Activated T-cell treated with anti-CD3 and anti-CD28 coated beads for 24 hours (primary cell): ENCODE measurements at regions not wholly inside any gene's neighbourhood (a gene's known extent, or its start where the extent isn't known, plus 50 kb on each side); places are given as distances from the start of the nearest gene placed in this dataset.

Source experiments
- DNase-seq: peaks from one replicate; pipeline ENCODE4 v3.0.0-alpha.2; 2020; ENCODE audit warnings: low read depth

DNA sequence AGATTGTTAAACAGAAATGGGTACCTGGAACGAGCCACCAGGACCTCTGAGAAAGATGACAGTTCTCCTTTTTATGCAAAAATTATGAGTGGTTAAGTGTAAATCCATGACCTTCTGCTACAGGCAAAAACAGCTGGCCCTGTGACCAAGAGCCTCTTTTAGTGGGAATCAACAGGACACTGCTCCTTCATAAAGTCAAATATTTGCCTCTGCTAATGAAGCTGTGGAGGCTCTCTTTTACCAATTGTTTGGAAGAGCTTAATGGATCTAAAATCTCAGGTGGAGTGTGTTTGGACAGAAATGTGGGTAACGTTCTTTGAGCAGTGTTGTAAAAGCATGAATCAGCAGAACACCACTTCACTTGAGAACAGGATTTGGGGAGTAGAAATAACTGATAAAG lies 117.5 kb upstream of the PCSK2 start:
- no peak for DNase-seq

GRCh38 chr20:17128206-17128605 lies 98.6 kb upstream of the PCSK2 start:
- no peak for DNase-seq

- no peak for DNase-seq
These were observed 97.8 kb upstream of the PCSK2 start for GRCh38 chr20:17129089-17129488.

DNA sequence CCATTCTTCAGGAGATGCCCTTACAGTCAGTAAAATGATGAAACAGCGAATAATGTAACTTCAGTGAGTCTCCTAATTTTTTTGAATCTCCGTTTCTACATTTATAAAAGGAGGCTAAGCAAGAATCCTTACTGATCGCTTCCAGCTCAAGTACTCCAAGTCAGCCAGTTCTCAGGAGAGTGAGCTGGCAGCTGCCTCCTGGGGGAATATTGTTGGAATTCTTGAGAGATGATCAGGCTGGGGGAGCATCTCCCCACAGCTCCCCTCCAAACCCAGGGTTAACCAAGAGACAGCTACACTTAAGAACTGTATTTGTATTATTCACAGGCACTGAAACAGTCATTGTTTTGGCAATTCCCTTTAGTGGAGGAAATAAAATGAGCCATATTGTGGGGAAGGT lies 89.1 kb upstream of the PCSK2 start:
- no peak for DNase-seq

DNA sequence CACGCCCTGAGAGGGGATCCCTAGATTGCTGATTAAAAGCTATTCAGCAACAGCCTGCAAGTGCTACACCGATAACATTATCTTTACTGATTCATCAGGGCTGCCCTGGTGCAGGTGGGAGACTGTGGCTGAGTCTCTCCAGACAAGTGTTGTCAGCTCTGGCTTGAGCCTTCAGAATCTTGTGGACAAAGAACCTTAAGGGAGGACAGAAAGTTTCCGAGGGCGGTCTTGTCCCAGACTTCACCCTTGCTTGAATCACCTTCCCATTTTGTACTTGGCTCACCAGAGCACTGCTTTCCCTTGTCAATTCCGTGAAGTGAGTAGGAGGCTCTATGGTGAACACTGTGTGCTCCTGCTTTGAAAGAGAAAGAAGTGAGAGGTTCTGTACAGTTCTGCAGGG lies 88.6 kb upstream of the PCSK2 start:
- DNase-seq: no peak

GRCh38 chr20:17140894-17141293 lies 85.9 kb upstream of the PCSK2 start:
- no peak for DNase-seq

GRCh38 chr20:17141568-17141967 lies 85.3 kb upstream of the PCSK2 start:
- no peak for DNase-seq

DNA sequence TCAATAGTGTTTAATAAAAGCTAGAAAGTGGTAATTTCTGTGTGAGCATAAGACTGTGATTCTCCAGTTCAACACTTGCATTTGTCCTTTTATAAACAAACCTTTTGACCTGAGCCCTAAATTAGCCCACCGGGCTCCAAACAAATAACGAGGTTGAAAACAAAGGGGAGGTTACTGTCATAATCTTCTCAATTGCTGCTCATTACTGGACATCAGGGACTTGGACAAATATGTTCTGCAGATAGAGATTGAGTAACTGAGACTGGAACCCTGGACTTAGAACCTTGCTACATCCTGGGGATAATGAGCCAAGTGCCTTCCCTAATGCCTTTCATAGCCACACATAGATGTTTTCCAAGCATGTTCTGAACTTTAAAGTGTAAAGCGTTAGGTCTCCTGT lies 84.2 kb upstream of the PCSK2 start:
- DNase-seq: no peak

GRCh38 chr20:17150858-17151257 lies 76.0 kb upstream of the PCSK2 start:
- DNase-seq: no peak

DNA sequence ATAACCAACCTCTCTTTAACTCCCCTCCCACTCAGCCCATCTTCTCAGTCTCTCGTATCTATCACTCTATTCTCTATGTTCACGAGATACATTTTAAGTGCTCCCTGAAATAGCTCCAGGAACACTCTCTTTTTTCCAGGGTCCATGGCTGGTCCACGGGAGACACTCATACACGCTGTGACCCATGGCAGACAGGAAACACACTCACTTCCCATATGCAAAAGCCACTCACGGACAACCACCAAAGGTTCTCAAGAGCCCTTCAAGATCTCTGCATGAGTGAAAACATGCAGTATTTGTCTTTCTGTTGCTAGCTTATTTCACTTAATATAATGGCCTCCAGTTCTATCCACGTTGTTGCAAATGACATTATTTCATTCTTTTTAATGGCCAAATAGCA lies 71.4 kb upstream of the PCSK2 start:
- no peak for DNase-seq

DNA sequence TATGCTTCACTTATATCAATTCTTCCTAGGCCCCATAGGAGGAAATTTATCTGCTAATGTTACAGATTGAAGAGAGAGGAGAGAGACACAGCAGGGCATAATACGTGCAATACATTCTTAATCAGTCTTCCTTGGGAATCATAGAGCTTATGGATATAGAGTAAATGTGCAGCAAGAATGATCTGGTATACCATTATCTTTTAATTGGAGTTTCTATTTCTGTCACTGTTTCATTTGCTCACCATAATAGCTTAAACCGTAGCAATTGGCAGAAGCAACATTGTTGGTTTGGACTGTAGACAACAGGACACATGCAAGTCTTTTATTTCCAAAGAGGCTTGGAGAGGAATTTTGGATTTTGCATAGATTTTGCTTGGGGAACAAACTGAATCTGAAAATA lies 68.1 kb upstream of the PCSK2 start:
- no peak for DNase-seq

- no peak for DNase-seq
These were observed 65.0 kb upstream of the PCSK2 start for GRCh38 chr20:17161673-17162481.

DNA sequence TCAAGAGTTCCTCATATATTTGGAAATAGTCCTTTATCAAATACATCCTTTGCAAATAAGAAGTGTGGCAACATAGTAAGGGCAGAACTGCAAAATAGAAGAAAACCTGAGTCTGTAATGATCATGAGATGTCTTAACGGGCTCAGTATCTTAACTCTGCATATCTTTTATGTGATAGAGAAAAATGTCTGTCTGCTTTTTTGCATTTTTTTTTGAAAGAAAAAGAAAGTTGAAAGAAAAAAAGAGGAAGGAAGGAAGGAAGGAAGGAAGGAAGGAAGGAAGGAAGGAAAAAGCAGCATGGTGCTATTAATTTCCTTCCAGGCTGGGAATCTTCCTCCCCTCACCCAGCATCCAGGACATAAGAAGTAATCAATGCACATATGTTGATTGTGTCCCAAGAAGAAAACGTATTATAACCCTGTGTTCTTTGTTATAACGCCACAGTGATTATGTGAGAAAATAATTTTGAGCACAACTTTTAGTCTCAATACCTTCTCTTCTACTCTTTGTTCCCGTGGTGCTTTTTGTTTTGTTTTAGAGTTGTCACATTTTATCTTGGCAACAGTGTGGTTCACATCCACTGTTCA lies 58.7 kb upstream of the PCSK2 start:
- no peak for DNase-seq

DNA sequence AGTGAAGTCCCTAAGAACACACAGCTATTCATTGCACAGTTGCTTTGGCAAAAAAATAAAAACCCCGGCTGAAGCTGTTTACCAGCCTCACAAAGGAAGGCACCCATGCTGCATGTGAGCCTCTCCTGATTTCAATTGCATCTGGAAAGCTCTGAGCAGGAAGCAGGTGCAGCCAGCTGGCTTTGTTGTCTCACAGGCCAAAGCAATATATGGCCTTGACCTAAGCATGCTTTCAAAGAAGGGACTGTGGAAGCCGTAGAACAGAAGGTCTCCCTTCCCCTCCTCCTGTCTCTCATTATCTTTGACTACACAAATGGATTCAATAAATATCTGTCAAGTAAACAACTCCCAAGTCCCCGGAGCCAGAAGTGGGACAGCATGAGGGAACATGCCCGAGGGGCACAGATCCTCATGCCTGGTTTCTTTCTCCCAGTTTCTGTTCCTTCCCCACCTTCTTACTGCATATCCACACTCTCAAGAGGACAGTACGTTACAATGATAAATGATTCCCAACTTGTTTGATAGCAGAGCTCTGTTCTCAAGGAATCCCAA lies 57.2 kb upstream of the PCSK2 start:
- DNase-seq: no peak

DNA sequence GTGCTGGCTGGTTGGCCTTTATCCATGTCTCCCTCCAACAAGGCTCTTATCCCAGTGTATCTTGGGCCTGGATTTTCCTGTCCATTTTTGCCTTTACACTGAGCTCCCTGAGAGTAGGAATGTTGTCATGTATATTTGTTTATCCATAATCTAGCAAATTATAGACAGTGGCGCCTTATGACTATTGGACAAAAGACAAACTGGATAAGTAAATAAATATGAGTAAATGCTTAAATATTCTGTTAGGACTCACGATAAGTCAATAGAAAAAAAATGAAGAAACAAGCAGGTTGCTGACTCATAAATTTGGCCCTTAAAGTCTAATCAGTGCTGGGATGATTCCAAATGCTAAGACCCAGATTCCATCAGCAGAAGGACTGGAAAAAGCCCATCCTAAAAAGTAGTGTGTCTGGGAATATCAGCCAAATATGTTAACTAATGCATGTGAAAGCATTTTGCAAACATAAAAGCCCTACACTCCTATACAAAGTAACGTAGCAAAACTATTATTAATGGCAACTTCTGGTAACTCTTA lies 55.0 kb upstream of the PCSK2 start:
- no peak for DNase-seq

DNA sequence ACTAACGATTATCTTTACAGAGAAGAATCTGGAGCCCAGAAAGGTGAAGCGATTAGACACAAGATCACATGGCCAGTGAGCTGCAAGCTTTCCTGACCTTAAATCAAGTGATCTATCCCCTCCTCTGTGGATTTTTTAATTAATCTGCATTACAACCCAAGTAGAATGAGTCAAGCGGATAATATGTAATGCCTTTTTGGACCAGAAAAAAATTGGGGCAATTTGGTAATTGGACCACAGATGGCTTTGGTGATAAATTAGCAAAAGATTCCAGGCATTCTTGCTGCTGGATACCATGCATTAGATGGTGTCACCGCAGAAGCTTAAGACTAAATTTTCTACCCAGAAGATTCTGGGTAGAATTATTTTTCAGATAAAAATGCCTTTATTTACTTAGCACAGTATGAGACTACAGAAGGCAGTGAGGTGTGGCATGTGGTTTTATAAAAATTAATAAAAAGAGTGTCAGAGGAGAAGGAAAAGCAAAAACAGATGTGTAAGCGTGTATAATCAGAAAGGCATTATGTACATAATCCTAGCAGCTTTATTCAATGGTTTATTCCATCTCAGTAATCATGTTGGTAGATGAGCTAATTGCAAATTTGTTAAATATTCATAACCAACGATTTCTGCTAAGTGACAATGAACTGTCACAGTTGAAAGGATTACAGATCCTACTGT lies 53.9 kb upstream of the PCSK2 start:
- no peak for DNase-seq
